ENCODE measurements at regions not wholly inside any gene's neighbourhood (a gene's known extent, or its start where the extent isn't known, plus 50 kb on each side); places are given as distances from the start of the nearest gene placed in this dataset.

GRCh38 chr15:29528276-29528675, 258.7 kb upstream of the NSMCE3 start:
- TF ChIP-seq CTCF (IDR thresholded peaks at IDR 0.05) (no peak), POLR2A (IDR thresholded peaks at IDR 0.05) (no peak), POLR2AphosphoS5 (IDR thresholded peaks at IDR 0.05; ENCODE audit: insufficient read depth in 1 of 2, low read depth in 1 of 2) (no peak)

Measured in vagina (tissue), 2 donors.